GM12878 (cell line): ENCODE measurements at regions not wholly inside any gene's neighbourhood (a gene's known extent, or its start where the extent isn't known, plus 50 kb on each side); places are given as distances from the start of the nearest gene placed in this dataset.

ENCODE experiments used
- ATAC-seq: fragments of 200-7000 bp; cut with Tn5 transposase; 3 replicates; pipeline ENCODE4 v1.9.1; 2020; ENCODE audit warnings: mild to moderate bottlenecking, moderate library complexity
- BruUV-seq: library from RNA; stranded (reverse); fragments of 400-500 nt; replicated peaks from 2 replicates; lab custom pipeline; 2021; lab: Mats Ljungman, UMichigan
- CTCF ChIA-PET: fragments of 300-600 bp; sonication (Branson Sonifier 250); formaldehyde crosslinking; extraction: SDS; loops from one replicate; lab custom pipeline; 2021; ENCODE audit warnings: inconsistent platforms; lab: Yijun Ruan, JAX
- POLR2A ChIA-PET: fragments of 350-600 bp; formaldehyde crosslinking; extraction: SDS; loops from one replicate; lab custom pipeline; 2021; ENCODE audit warnings: inconsistent platforms; lab: Charles Lee
- RAD21 ChIA-PET: fragments of 300-600 bp; sonication (Branson Sonifier 250); formaldehyde crosslinking; loops from one replicate; lab custom pipeline; 2023; ENCODE audit warnings: antibody characterized with exemption; ENCODE audit not compliant: unreplicated experiment; lab: Charles Lee
- SMC1A ChIA-PET: fragments of 300-600 bp; sonication (Branson Sonifier 250); formaldehyde crosslinking; loops from one replicate; lab custom pipeline; 2023; ENCODE audit not compliant: unreplicated experiment, uncharacterized antibody; lab: Charles Lee
- DNase-seq: peaks from one replicate; pipeline ENCODE4 v3.0.0-alpha.2; 2011; ENCODE audit warnings: low read depth, low spot score
- FAIRE-seq: peaks from 3 replicates; lab custom pipeline; 2011; peaks lifted over from hg19 to GRCh38; lab: Jason Lieb, UNC
- H2AFZ ChIP-seq: 2 replicates; pipeline ENCODE4 v1.6.0; 2011; ENCODE audit warnings: low read depth, low read length, control low read depth; ENCODE audit not compliant: control insufficient read depth
- H3K27ac ChIP-seq: 2 replicates; pipeline ENCODE4 v1.5.1; 2011; ENCODE audit warnings: control low read depth; ENCODE audit not compliant: control insufficient read depth, insufficient read depth
- H3K27me3 ChIP-seq, 2 experiments: replicated peaks in 1 of 2; 2 replicates each; pipeline versions ENCODE4 v1.6.0 to v1.6.1; 2011; ENCODE audit warnings: low read length in 1 of 2; ENCODE audit not compliant: control insufficient read depth in 2 of 2, insufficient read depth in 2 of 2
- H3K36me3 ChIP-seq, 2 experiments: 2 replicates each; pipeline ENCODE4 v1.5.1; 2011; ENCODE audit warnings: low read length in 1 of 2; ENCODE audit not compliant: control insufficient read depth in 2 of 2, insufficient read depth in 2 of 2
- H3K4me1 ChIP-seq: 2 replicates; pipeline ENCODE4 v1.6.1; 2011; ENCODE audit warnings: mild to moderate bottlenecking, low read length, moderate library complexity, mixed read lengths; ENCODE audit not compliant: control insufficient read depth, insufficient read depth
- H3K4me2 ChIP-seq: 2 replicates; pipeline ENCODE4 v1.6.0; 2011; ENCODE audit warnings: control low read depth; ENCODE audit not compliant: control insufficient read depth, insufficient read depth
- H3K4me3 ChIP-seq: fragments of 200-600 bp; sonication (generic); 2 replicates; pipeline ENCODE4 v1.5.1; 2016
- H3K79me2 ChIP-seq: 2 replicates; pipeline ENCODE4 v1.6.0; 2011; ENCODE audit warnings: low read length; ENCODE audit not compliant: control insufficient read depth, insufficient read depth
- H3K9ac ChIP-seq: 2 replicates; pipeline ENCODE4 v1.8.0; 2011; ENCODE audit warnings: low read length, control low read depth, mixed read lengths; ENCODE audit not compliant: control insufficient read depth, insufficient read depth
- H3K9me3 ChIP-seq: replicated peaks from 3 replicates; pipeline ENCODE4 v1.5.1; 2011; ENCODE audit warnings: mild to moderate bottlenecking, low read length; ENCODE audit not compliant: control insufficient read depth, insufficient read depth
- H4K20me1 ChIP-seq: 2 replicates; pipeline ENCODE4 v1.6.0; 2011; ENCODE audit not compliant: control insufficient read depth, insufficient read depth
- BACH1 ChIP-seq: fragments of 450-650 bp; IDR thresholded peaks from 2 replicates; pipeline ENCODE4 v1.6.1; 2017; ENCODE audit warnings: mild to moderate bottlenecking, borderline replicate concordance
- CBX3 ChIP-seq: fragments of 200-600 bp; sonication (generic); IDR thresholded peaks from 2 replicates; pipeline ENCODE4 v1.6.1; 2016; ENCODE audit warnings: low read depth, borderline replicate concordance
- NR2F1 ChIP-seq: fragments of 450-650 bp; conservative IDR thresholded peaks from 2 replicates; pipeline ENCODE4 v1.6.1; 2017; ENCODE audit warnings: mild to moderate bottlenecking
- RFX5 ChIP-seq: IDR thresholded peaks from 2 replicates; pipeline ENCODE4 v1.6.1; 2011; ENCODE audit warnings: low read depth, low read length, improper control_type of control experiment
- in situ Hi-C: fragments of 300-500 bp; cut with MboI; formaldehyde crosslinking; loops from 9 replicates; pipeline ENCODE4 v1.14.3; 2018; ENCODE audit warnings: mixed read lengths
- intact Hi-C: fragments of 100-400 bp; cut with micrococcal nuclease; formaldehyde crosslinking; loops from one replicate; pipeline ENCODE4 v1.14.2; 2022; ENCODE audit not compliant: unreplicated experiment
- TF ChIP-seq, protein P1 (sequence below): fragments of 450-650 bp; IDR thresholded peaks from 2 replicates; pipeline ENCODE4 v1.6.1; 2018; ENCODE audit warnings: mild to moderate bottlenecking, low read depth, moderate library complexity; ENCODE audit not compliant: partially characterized antibody
- TF ChIP-seq, protein P2 (sequence below): IDR thresholded peaks from 2 replicates; pipeline ENCODE4 v1.6.1; 2012; ENCODE audit warnings: low read depth, low read length, improper control_type of control experiment

DNA sequence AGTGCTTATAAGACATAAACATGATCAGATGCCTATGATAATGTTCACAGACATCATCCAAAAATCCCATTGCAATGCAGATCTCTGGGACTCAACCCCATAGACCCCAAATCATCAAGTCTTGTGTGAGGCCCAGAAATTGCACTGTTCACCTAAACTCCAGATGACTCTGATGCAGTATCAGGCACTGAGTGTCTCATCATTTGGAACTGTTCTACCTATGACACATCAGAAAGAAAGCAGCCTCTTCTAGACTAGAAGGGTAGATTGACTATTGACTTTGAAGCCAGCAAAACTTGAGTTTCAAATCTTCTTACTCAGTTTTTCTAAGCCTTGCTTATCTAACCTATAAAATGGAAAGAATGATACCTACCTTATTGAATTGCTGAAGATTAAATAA lies 58.7 kb upstream of the PAPPA start:
- RAD21 ChIA-PET: no interaction called here
- Histone ChIP-seq H3K79me2 (no peaks in the 10 kb centered on the region), H3K9me3 (no peaks in the 10 kb centered on the region), H3K4me2 (no peak overlapping the region), H3K27ac (no peak overlapping the region), H2AFZ (no peak overlapping the region), H3K36me3 (no peaks in the 10 kb centered on the region), H3K4me1 (no peaks in the 10 kb centered on the region), H3K9ac (no peak overlapping the region), H4K20me1 (no peaks in the 10 kb centered on the region), H3K4me3 (no peak overlapping the region), H3K27me3 (no peaks in the 10 kb centered on the region)
- FAIRE-seq: no peak
- SMC1A ChIA-PET: no interaction called here
- in situ Hi-C loops (no loop called here), intact Hi-C loops (no loop called here)
- POLR2A ChIA-PET: no interaction called here
- CTCF ChIA-PET: no interaction called here
- TF ChIP-seq NR2F1 (no peak), CBX3 (no peak), RFX5 (no peak), BACH1 (no peak)
- TF ChIP-seq, protein P1, sequence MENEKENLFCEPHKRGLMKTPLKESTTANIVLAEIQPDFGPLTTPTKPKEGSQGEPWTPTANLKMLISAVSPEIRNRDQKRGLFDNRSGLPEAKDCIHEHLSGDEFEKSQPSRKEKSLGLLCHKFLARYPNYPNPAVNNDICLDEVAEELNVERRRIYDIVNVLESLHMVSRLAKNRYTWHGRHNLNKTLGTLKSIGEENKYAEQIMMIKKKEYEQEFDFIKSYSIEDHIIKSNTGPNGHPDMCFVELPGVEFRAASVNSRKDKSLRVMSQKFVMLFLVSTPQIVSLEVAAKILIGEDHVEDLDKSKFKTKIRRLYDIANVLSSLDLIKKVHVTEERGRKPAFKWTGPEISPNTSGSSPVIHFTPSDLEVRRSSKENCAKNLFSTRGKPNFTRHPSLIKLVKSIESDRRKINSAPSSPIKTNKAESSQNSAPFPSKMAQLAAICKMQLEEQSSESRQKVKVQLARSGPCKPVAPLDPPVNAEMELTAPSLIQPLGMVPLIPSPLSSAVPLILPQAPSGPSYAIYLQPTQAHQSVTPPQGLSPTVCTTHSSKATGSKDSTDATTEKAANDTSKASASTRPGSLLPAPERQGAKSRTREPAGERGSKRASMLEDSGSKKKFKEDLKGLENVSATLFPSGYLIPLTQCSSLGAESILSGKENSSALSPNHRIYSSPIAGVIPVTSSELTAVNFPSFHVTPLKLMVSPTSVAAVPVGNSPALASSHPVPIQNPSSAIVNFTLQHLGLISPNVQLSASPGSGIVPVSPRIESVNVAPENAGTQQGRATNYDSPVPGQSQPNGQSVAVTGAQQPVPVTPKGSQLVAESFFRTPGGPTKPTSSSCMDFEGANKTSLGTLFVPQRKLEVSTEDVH: no peak
- TF ChIP-seq, protein P2, sequence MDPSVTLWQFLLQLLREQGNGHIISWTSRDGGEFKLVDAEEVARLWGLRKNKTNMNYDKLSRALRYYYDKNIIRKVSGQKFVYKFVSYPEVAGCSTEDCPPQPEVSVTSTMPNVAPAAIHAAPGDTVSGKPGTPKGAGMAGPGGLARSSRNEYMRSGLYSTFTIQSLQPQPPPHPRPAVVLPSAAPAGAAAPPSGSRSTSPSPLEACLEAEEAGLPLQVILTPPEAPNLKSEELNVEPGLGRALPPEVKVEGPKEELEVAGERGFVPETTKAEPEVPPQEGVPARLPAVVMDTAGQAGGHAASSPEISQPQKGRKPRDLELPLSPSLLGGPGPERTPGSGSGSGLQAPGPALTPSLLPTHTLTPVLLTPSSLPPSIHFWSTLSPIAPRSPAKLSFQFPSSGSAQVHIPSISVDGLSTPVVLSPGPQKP: no peak
- BruUV-seq: no TSS peak
- no peak for ATAC-seq
- DNase-seq: no peak
